Gastrocnemius medialis (tissue), 4 donors: ENCODE measurements at regions not wholly inside any gene's neighbourhood (a gene's known extent, or its start where the extent isn't known, plus 50 kb on each side); places are given as distances from the start of the nearest gene placed in this dataset.

Experiments
- ATAC-seq, 2 donors: fragments of 150-250 bp; one replicate each; pipeline ENCODE4 v1.9.1; 2016
- DNase-seq, 2 donors: peaks; one replicate each; pipeline ENCODE4 v3.0.0-alpha.2; 2019
- H3K27ac ChIP-seq, 4 donors: fragments of 200-600 bp; sonication (generic); 1 replicate in 1 of 4; 2 replicates in 3 of 4; pipeline ENCODE4 v1.5.1; 2016 to 2018; ENCODE audit warnings: mild to moderate bottlenecking in 2 of 4, moderate library complexity in 1 of 4
- H3K27me3 ChIP-seq, 3 donors: fragments of 200-600 bp; sonication (generic) in 2 of 3; 1 replicate in 1 of 3; 2 replicates in 2 of 3; pipeline versions ENCODE4 v1.5.1 to v1.6.0; 2016 to 2019; ENCODE audit warnings: mild to moderate bottlenecking in 1 of 3, moderate library complexity in 1 of 3
- H3K36me3 ChIP-seq, 2 donors: fragments of 200-600 bp; sonication (generic) in 1 of 2; one replicate each; pipeline ENCODE4 v1.5.1; 2017 to 2018
- H3K4me1 ChIP-seq, 2 donors: fragments of 200-600 bp; sonication (generic) in 1 of 2; one replicate each; pipeline ENCODE4 v1.5.1; 2016 to 2017; ENCODE audit warnings: mild to moderate bottlenecking in 2 of 2
- H3K4me3 ChIP-seq, 4 donors: fragments of 200-600 bp; sonication (generic) in 3 of 4; 1 replicate in 1 of 4; 2 replicates in 3 of 4; pipeline ENCODE4 v1.5.1; 2016 to 2019; ENCODE audit warnings: mild to moderate bottlenecking in 2 of 4
- H3K9me3 ChIP-seq, 3 donors: fragments of 200-600 bp; sonication (generic) in 2 of 3; 1 replicate in 1 of 3; 2 replicates in 2 of 3; pipeline ENCODE4 v1.5.1; 2016 to 2019
- CTCF ChIP-seq, 5 experiments: fragments of 450-650 bp in 3 of 5; fragments of 200-600 bp in 2 of 5; sonication (generic) in 2 of 5; IDR thresholded peaks in 4 of 5; conservative IDR thresholded peaks in 1 of 5; 1 replicate in 4 of 5; 2 replicates in 1 of 5; pipeline ENCODE4 v1.5.1; 2016 to 2019; ENCODE audit warnings: antibody characterized with exemption in 5 of 5, mild to moderate bottlenecking in 3 of 5, moderate library complexity in 3 of 5
- POLR2A ChIP-seq, 2 donors: fragments of 450-650 bp; IDR thresholded peaks; one replicate each; pipeline ENCODE4 v1.6.1; 2017; ENCODE audit warnings: antibody characterized with exemption in 2 of 2, mild to moderate bottlenecking in 2 of 2, moderate library complexity in 2 of 2
- in situ Hi-C, 4 donors: fragments of 200-750 bp; cut with MboI; loops; one replicate each; pipeline versions ENCODE4 v1.15.0 to v1.8.0; 2017; ENCODE audit warnings: low sequenced_read_pairs in 4 of 4
- intact Hi-C: fragments of 100-400 bp; cut with DNase I; formaldehyde crosslinking; loops from one replicate; pipeline ENCODE4 v1.15.1; 2023; ENCODE audit warnings: low total_unique reads

DNA sequence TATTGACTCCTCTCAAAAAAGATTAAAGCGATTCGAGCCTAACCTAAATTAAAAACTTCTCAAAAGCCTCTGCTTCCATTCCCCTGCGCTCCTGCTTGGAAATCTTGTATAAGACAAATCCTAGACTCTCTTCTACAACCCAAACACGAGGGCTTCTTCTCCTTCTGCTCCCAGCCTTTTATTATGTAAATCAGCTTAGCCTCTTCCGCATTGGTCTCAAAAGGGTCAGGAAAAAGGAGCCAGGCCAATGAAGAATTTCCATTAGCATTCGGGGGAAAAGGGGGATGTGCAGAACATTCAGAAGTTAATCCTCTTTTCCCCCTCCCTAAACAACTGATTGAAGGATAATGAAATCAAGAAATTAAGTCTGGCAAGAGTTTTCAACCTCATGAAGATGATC lies 107.9 kb downstream of the FAM124B start:
- Histone ChIP-seq H3K27ac (no peak overlapping the region), H3K9me3 (no peaks in the 10 kb centered on the region), H3K4me3 (no peak overlapping the region), H3K4me1 (no peaks in the 10 kb centered on the region), H3K27me3 (peaks cover 0 to 3% (median 2%) of the 10 kb centered on the region in 3 donors), H3K36me3 (no peaks in the 10 kb centered on the region)
- DNase-seq (no peak), ATAC-seq (no peak)
- TF ChIP-seq POLR2A (IDR thresholded peaks at IDR 0.05) (no peak), CTCF (IDR thresholded peaks at IDR 0.05 in 4 of 5, conservative IDR thresholded peaks at IDR 0.05 in 1 of 5) (no peak)
- intact Hi-C loops = no loop called here
- in situ Hi-C loops = no loop called here

DNA sequence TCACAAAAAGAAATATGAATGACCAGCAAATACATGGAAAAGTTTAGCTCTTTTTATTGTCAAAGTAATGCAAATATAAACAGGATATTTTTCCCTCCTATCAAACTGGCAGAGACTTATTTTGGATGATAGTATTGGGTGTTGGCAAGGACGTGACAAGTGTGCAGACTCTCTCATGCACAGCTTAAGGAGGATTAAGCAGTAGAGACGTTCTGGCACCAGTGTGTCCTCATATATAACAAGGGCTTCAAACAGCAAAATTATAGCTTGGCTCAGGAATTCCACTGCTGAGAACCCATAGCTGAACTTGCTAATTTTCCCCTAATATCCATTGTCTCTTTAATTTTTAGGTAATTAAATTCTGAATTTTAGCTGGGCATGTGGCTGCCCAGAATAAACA lies 114.4 kb downstream of the FAM124B start:
- Histone ChIP-seq H3K27me3 (peaks cover 0 to 8% (median 2%) of the 10 kb centered on the region in 3 donors), H3K9me3 (no peaks in the 10 kb centered on the region), H3K4me1 (no peaks in the 10 kb centered on the region), H3K4me3 (no peak overlapping the region), H3K27ac (no peak overlapping the region), H3K36me3 (no peaks in the 10 kb centered on the region)
- DNase-seq = no peak
- no peak for ATAC-seq
- intact Hi-C loops = no loop called here
- in situ Hi-C loops = loop anchor here in 3 of 4 donors (5.0 to 10.0 kb wide), 2 partner anchors 293 to 295 kb away; no protein-coding TSS in a partner anchor
- TF ChIP-seq POLR2A (IDR thresholded peaks at IDR 0.05) = no peak
- no peak for TF ChIP-seq CTCF (IDR thresholded peaks at IDR 0.05 in 4 of 5, conservative IDR thresholded peaks at IDR 0.05 in 1 of 5)

GRCh38 chr2:224286923-224287322 lies 115.0 kb downstream of the FAM124B start:
- DNase-seq (no peak), ATAC-seq (no peak)
- Histone ChIP-seq H3K4me1 (no peaks in the 10 kb centered on the region), H3K27ac (no peak overlapping the region), H3K9me3 (no peaks in the 10 kb centered on the region), H3K4me3 (no peak overlapping the region), H3K27me3 (peaks cover 0 to 8% (median 2%) of the 10 kb centered on the region in 3 donors), H3K36me3 (no peaks in the 10 kb centered on the region)
- in situ Hi-C loops (loop anchor here in 3 of 4 donors (5.0 to 10.0 kb wide), 2 partner anchors 292 to 295 kb away; no protein-coding TSS in a partner anchor), intact Hi-C loops (no loop called here)
- TF ChIP-seq POLR2A (IDR thresholded peaks at IDR 0.05) (no peak), CTCF (IDR thresholded peaks at IDR 0.05 in 4 of 5, conservative IDR thresholded peaks at IDR 0.05 in 1 of 5) (no peak)

- intact Hi-C loops = loop anchor here (1.0 kb wide), 2 partner anchors 291 to 314 kb away; no protein-coding TSS in a partner anchor
- no peaks in the 10 kb centered on the region for H3K9me3 ChIP-seq
- ATAC-seq (no peak), DNase-seq (no peak)
- no peaks in the 10 kb centered on the region for H3K4me1 ChIP-seq
- H3K4me3 ChIP-seq = no peak overlapping the region
- peaks cover 0 to 5% (median 0%) of the 10 kb centered on the region in 3 donors for H3K27me3 ChIP-seq
- no peak overlapping the region for H3K27ac ChIP-seq
- TF ChIP-seq POLR2A (IDR thresholded peaks at IDR 0.05) (no peak), CTCF (IDR thresholded peaks at IDR 0.05 in 4 of 5, conservative IDR thresholded peaks at IDR 0.05 in 1 of 5) (peak; percentile 54 to 61 (median 56))
- in situ Hi-C loops = loop anchor here in 1 of 4 donors (10.0 kb wide), 1 partner anchor 290 kb away; no protein-coding TSS in a partner anchor
- no peaks in the 10 kb centered on the region for H3K36me3 ChIP-seq
Observed at GRCh38 chr2:224284134-224284946, 117.6 kb downstream of the FAM124B start.
